CD14-positive monocyte (primary cell): ENCODE measurements at regions not wholly inside any gene's neighbourhood (a gene's known extent, or its start where the extent isn't known, plus 50 kb on each side); places are given as distances from the start of the nearest gene placed in this dataset.

Experiments used
- DNase-seq, 3 donors: peaks; one replicate each; pipeline ENCODE4 v3.0.0-alpha.2; 2011 to 2022
- H2AFZ ChIP-seq: 2 replicates; pipeline ENCODE4 v1.6.0; 2012; ENCODE audit warnings: mild to moderate bottlenecking, low read depth, low read length, inconsistent platforms; ENCODE audit not compliant: insufficient read depth, poor library complexity, severe bottlenecking
- H3K27ac ChIP-seq, 2 donors: 1 replicate in 1 of 2; 2 replicates in 1 of 2; pipeline ENCODE4 v1.5.1; 2012 to 2013; ENCODE audit warnings: low read length in 2 of 2, control low read depth in 1 of 2, inconsistent platforms in 1 of 2, low read depth in 1 of 2, mild to moderate bottlenecking in 1 of 2
- H3K27me3 ChIP-seq, 2 donors: one replicate each; pipeline versions ENCODE4 v1.6.0 to v1.6.1; 2011 to 2013; ENCODE audit warnings: low read length in 2 of 2; ENCODE audit not compliant: control insufficient read depth in 2 of 2, insufficient read depth in 2 of 2
- H3K36me3 ChIP-seq, 2 donors: replicated peaks in 1 of 2; 1 replicate in 1 of 2; 2 replicates in 1 of 2; pipeline versions ENCODE4 v1.5.1 to v1.6.1; 2012 to 2013; ENCODE audit warnings: low read length in 2 of 2, control low read depth in 1 of 2, inconsistent platforms in 1 of 2, mild to moderate bottlenecking in 1 of 2; ENCODE audit not compliant: insufficient read depth in 2 of 2, control insufficient read depth in 1 of 2
- H3K4me1 ChIP-seq, 2 donors: 1 replicate in 1 of 2; 2 replicates in 1 of 2; pipeline versions ENCODE4 v1.5.1 to v1.6.1; 2012 to 2013; ENCODE audit warnings: low read length in 2 of 2, control low read depth in 1 of 2, inconsistent platforms in 1 of 2, mild to moderate bottlenecking in 1 of 2, moderate library complexity in 1 of 2; ENCODE audit not compliant: insufficient read depth in 2 of 2, control insufficient read depth in 1 of 2
- H3K4me2 ChIP-seq: replicated peaks from 2 replicates; pipeline ENCODE3; 2012; ENCODE audit warnings: low read length, moderate library complexity, mild to moderate bottlenecking; ENCODE audit not compliant: poor library complexity, severe bottlenecking; ENCODE audit errors: extremely low read depth
- H3K4me3 ChIP-seq, 3 experiments: fragments of 200-600 bp in 1 of 3; sonication (generic) in 1 of 3; replicated peaks in 1 of 3; 1 replicate in 2 of 3; 2 replicates in 1 of 3; pipeline ENCODE4 v1.5.1; 2011 to 2013; ENCODE audit warnings: low read length in 3 of 3, mild to moderate bottlenecking in 3 of 3, control low read depth in 2 of 3, low read depth in 2 of 3, inconsistent platforms in 1 of 3, moderate library complexity in 1 of 3
- H3K79me2 ChIP-seq: 2 replicates; pipeline ENCODE4 v1.6.0; 2012; ENCODE audit warnings: mild to moderate bottlenecking, control low read depth, inconsistent platforms, low read length, moderate library complexity; ENCODE audit not compliant: insufficient read depth
- H3K9ac ChIP-seq: 2 replicates; pipeline ENCODE4 v1.6.0; 2017; ENCODE audit warnings: low read length, mild to moderate bottlenecking; ENCODE audit not compliant: insufficient read depth, poor library complexity, severe bottlenecking
- H3K9me3 ChIP-seq, 2 donors: replicated peaks in 1 of 2; 1 replicate in 1 of 2; 2 replicates in 1 of 2; pipeline versions ENCODE4 v1.5.1 to v1.6.1; 2012 to 2013; ENCODE audit warnings: low read length in 2 of 2, control low read depth in 1 of 2; ENCODE audit not compliant: control insufficient read depth in 1 of 2, insufficient read depth in 1 of 2
- H4K20me1 ChIP-seq: 2 replicates; pipeline ENCODE4 v1.6.0; 2012; ENCODE audit warnings: mild to moderate bottlenecking, low read length, control low read depth, moderate library complexity; ENCODE audit not compliant: insufficient read depth
- H3K27ac Mint-ChIP-seq, 7 donors: one replicate each; pipeline ENCODE4 v1.8.0; 2020; ENCODE audit warnings: mild to moderate bottlenecking in 7 of 7, mixed read lengths in 7 of 7, moderate library complexity in 6 of 7, inconsistent platforms in 2 of 7
- H3K27me3 Mint-ChIP-seq, 3 donors: one replicate each; pipeline ENCODE4 v1.8.0; 2021 to 2022; ENCODE audit warnings: low read depth in 3 of 3, mild to moderate bottlenecking in 3 of 3, mixed read lengths in 3 of 3, moderate library complexity in 3 of 3, inconsistent platforms in 1 of 3
- H3K36me3 Mint-ChIP-seq, 2 donors: one replicate each; pipeline ENCODE4 v1.8.0; 2020; ENCODE audit warnings: mixed read lengths in 2 of 2, inconsistent platforms in 1 of 2, mild to moderate bottlenecking in 1 of 2
- H3K4me1 Mint-ChIP-seq: one replicate; pipeline ENCODE4 v1.8.0; 2020; ENCODE audit warnings: mild to moderate bottlenecking, mixed read lengths
- H3K4me3 Mint-ChIP-seq, 2 donors: one replicate each; pipeline ENCODE4 v1.8.0; 2020; ENCODE audit warnings: mild to moderate bottlenecking in 2 of 2, mixed read lengths in 2 of 2, moderate library complexity in 1 of 2
- H3K9me3 Mint-ChIP-seq, 7 donors: one replicate each; pipeline ENCODE4 v1.8.0; 2020 to 2022; ENCODE audit warnings: mixed read lengths in 7 of 7, mild to moderate bottlenecking in 6 of 7, moderate library complexity in 6 of 7, inconsistent platforms in 2 of 7
- CTCF ChIP-seq: fragments of 200-600 bp; IDR thresholded peaks from one replicate; pipeline ENCODE4 v1.8.0; 2022; ENCODE audit warnings: antibody characterized with exemption, mild to moderate bottlenecking
- WGBS: methylation state at CpG from one replicate; pipeline ENCODE4 v1.1.5; 2013; ENCODE audit warnings: missing lambda C conversion rate; ENCODE audit not compliant: insufficient coverage; 5-methylcytosine and 5-hydroxymethylcytosine counted together
- intact Hi-C, 2 donors: fragments of 100-400 bp; cut with micrococcal nuclease; formaldehyde crosslinking; loops; one replicate each; pipeline versions ENCODE4 v1.15.0 to v1.15.1; 2023

DNA sequence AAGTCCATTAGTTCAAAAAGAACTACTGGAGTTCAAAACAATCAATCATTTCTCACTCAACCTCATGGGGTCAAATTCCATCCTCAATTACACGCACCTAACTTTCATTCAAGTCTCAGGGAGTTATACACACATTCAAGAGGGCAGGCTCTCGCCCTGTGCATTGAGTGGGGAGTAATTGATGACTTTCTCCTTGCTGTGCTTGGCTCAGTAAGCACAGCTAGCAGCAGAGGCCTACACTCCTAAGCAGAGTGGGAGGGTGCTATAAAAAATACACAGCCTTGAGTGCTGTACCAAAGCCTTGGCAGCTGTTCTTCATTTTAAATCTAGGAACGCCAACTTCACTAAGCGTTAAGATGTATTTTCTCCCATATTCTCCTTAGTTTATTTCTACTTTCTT is 958.3 kb upstream of the ADGRL3 start:
- Histone ChIP-seq H3K9ac (no peak overlapping the region), H3K79me2 (no peaks in the 10 kb centered on the region), H3K27me3 (no peaks in the 10 kb centered on the region), H3K27ac (no peak overlapping the region), H3K9me3 (no peaks in the 10 kb centered on the region), H3K36me3 (no peaks in the 10 kb centered on the region), H4K20me1 (no peaks in the 10 kb centered on the region), H2AFZ (no peak overlapping the region), H3K4me1 (no peaks in the 10 kb centered on the region), H3K4me2 (no peak overlapping the region), H3K4me3 (no peak overlapping the region)
- H3K36me3 Mint-ChIP-seq: no peaks in the 10 kb centered on the region
- H3K27me3 Mint-ChIP-seq: peaks cover 0 to 2% (median 0%) of the 10 kb centered on the region in 3 donors
- H3K4me1 Mint-ChIP-seq: no peaks in the 10 kb centered on the region
- intact Hi-C loops: no loop called here
- H3K9me3 Mint-ChIP-seq: peaks cover 0 to 4% (median 0%) of the 10 kb centered on the region in 7 donors
- H3K27ac Mint-ChIP-seq: no peak overlapping the region
- TF ChIP-seq CTCF: no peak
- no peak overlapping the region for H3K4me3 Mint-ChIP-seq
- DNase-seq: no peak
- no CpG with 5 or more reads among the region's 4 CpGs for WGBS

DNA sequence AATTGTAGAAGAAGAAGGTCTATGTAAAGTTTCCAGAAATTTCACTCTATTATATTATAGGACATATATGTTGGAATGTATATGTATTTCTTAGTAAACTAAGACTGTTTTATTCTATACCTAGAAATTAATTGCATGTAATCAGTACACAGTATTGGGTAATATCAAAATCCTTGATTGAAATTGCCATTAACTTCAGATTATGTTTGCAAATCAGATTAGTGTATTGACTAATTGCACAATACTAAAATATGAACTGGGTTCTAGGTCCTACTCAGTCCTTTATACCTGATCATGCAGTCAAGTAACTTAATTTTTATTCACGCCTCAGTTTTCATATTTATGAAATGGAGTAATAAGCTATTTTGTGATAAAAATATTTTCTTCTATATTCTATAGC is 950.3 kb upstream of the ADGRL3 start:
- no peaks in the 10 kb centered on the region for H3K4me1 ChIP-seq
- no peaks in the 10 kb centered on the region for H3K27me3 ChIP-seq
- no peaks in the 10 kb centered on the region for H3K27me3 Mint-ChIP-seq
- TF ChIP-seq CTCF: no peak
- no peaks in the 10 kb centered on the region for H3K9me3 ChIP-seq
- H3K4me2 ChIP-seq: no peak overlapping the region
- no peak for DNase-seq
- WGBS: no CpG with 5 or more reads among the region's 1 CpG
- no peaks in the 10 kb centered on the region for H3K4me1 Mint-ChIP-seq
- H3K36me3 ChIP-seq: no peaks in the 10 kb centered on the region
- no peaks in the 10 kb centered on the region for H4K20me1 ChIP-seq
- no peak overlapping the region for H3K9ac ChIP-seq
- H2AFZ ChIP-seq: no peak overlapping the region
- no peaks in the 10 kb centered on the region for H3K36me3 Mint-ChIP-seq
- intact Hi-C loops: no loop called here
- H3K27ac ChIP-seq: no peak overlapping the region
- H3K9me3 Mint-ChIP-seq: peaks cover 0 to 3% (median 0%) of the 10 kb centered on the region in 7 donors
- H3K4me3 Mint-ChIP-seq: no peak overlapping the region
- H3K27ac Mint-ChIP-seq: no peak overlapping the region
- H3K79me2 ChIP-seq: no peaks in the 10 kb centered on the region
- H3K4me3 ChIP-seq: no peak overlapping the region
